A549 (cell line): ENCODE measurements at regions not wholly inside any gene's neighbourhood (a gene's known extent, or its start where the extent isn't known, plus 50 kb on each side); places are given as distances from the start of the nearest gene placed in this dataset.

Experiments
- CHD2 ChIP-seq: fragments of 150-350 bp; IDR thresholded peaks from 2 replicates; pipeline ENCODE4 v1.6.1; 2014; ENCODE audit warnings: low read length; ENCODE audit not compliant: partially characterized antibody
- CTCF ChIP-seq: fragments of >200 bp; sonication (Bioruptor Twin); formaldehyde crosslinking; IDR thresholded peaks from 3 replicates; pipeline ENCODE4 v1.5.1; 2016
- GATA3 ChIP-seq: IDR thresholded peaks from 2 replicates; pipeline ENCODE4 v1.6.1; 2012; ENCODE audit warnings: borderline replicate concordance
- MAZ ChIP-seq: fragments of 150-350 bp; IDR thresholded peaks from 2 replicates; pipeline ENCODE4 v1.6.1; 2014; ENCODE audit warnings: antibody characterized with exemption, low read depth, low read length, borderline replicate concordance
- PBX3 ChIP-seq: IDR thresholded peaks from 2 replicates; pipeline ENCODE4 v1.6.1; 2012
- POLR2A ChIP-seq: IDR thresholded peaks from 2 replicates; pipeline ENCODE4 v1.6.1; 2012; ENCODE audit warnings: mild to moderate bottlenecking, low read length
- POLR2AphosphoS2 ChIP-seq: conservative IDR thresholded peaks from 2 replicates; pipeline ENCODE4 v1.6.1; 2012; ENCODE audit warnings: low read length, improper control_type of control experiment, inconsistent platforms
- RCOR1 ChIP-seq: fragments of 150-350 bp; IDR thresholded peaks from 2 replicates; pipeline ENCODE4 v1.6.1; 2014; ENCODE audit warnings: antibody characterized with exemption, low read length, low read depth
- SMC3 ChIP-seq: fragments of >200 bp; sonication (Bioruptor Twin); formaldehyde crosslinking; IDR thresholded peaks from 3 replicates; pipeline ENCODE4 v1.6.1; 2018; ENCODE audit warnings: inconsistent platforms
- TFCP2L1 ChIP-seq: fragments of 250-450 bp; sonication (Bioruptor Pico); IDR thresholded peaks from 2 replicates; pipeline ENCODE4 v1.5.0; 2021; ENCODE audit warnings: mild to moderate bottlenecking

- no peak for TF ChIP-seq PBX3
- no peak for TF ChIP-seq MAZ
- no peak for TF ChIP-seq TFCP2L1 (CRISPR knock-in tag)
- no peak for TF ChIP-seq CTCF
- TF ChIP-seq SMC3, result no peak
- TF ChIP-seq POLR2AphosphoS2, result no peak
- TF ChIP-seq POLR2A, result no peak
- TF ChIP-seq RCOR1, result no peak
- no peak for TF ChIP-seq CHD2
- no peak for TF ChIP-seq GATA3
Observed at GRCh38 chr3:94258851-94259250, 196.0 kb downstream of the NSUN3 start.
